ENCODE measurements at regions not wholly inside any gene's neighbourhood (a gene's known extent, or its start where the extent isn't known, plus 50 kb on each side); places are given as distances from the start of the nearest gene placed in this dataset.
A peak's percentile ranks its signal among the peaks of the same experiment; 100 is the strongest.

DNA sequence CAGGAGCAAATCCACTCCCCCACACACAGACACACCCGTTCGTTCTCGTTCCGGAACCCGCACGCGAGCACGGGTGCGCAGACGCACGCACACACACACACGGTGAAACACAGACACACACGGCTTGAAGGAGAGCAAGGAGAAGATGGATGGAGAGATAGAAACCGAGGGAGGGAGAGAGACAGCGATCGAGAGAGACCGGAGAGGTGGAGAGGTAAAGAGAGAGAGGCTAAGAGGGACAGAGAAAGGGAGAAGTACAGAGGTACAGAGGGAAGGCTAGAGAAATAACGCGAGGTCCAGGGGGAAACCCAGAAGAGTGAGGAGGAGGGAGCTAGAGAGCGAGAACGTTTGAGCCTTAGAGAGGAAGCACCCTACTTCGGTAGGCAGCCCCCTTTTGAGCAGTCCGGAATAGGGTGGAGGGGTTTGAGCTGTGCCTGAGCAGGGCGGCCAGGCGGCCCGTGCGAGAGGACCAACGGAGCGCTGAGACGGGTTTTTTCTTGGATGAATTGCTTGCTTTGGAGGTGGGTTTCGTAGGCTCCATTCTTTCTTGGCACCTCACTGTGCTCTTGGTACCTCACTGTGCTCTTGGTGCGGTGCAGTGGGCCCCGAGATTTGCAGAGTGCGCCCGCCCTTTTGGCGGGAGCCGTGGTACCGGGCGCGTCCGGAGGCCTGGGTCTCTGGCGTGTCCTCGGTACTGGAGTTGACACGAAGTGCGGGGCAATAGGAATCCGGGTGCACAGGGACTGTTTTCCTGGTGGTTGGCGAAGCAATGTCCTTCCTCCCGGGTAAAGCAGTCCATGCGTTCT lies 88.4 kb upstream of the RHOU start:
- no peaks in the 10 kb centered on the region for H3K79me2 ChIP-seq (ENCODE audit: insufficient read depth)
- H3K9me2 ChIP-seq, result no peaks in the 10 kb centered on the region
- H3F3A ChIP-seq (replicated peaks; ENCODE audit: insufficient read depth), result peaks cover 5% of the 10 kb centered on the region
- H3K4me1 ChIP-seq (ENCODE audit: control insufficient read depth in 1 of 2, insufficient read depth in 2 of 2, low read depth in 1 of 2, low read length in 1 of 2), result peaks cover 0 to 18% of the 10 kb centered on the region in 2 experiments; a peak in 2 of 4 replicates
- TF ChIP-seq TAF1 (IDR thresholded peaks at IDR 0.05; ENCODE audit: borderline replicate concordance, low read depth, low read length) (no peak), NRF1 (IDR thresholded peaks at IDR 0.05; ENCODE audit: low read depth, low read length) (peak; percentile 35; the same call in 1 of the 2 replicates)
- ChIA-PET CTCF (no interaction called here), POLR2A (no interaction called here)
- H3K4me3 ChIP-seq (ENCODE audit: low read depth in 2 of 2, low read length in 1 of 2), result peak overlapping the region; percentile 59 to 62
- WGBS (ENCODE audit: low lambda C conversion rate), result under 1% methylated on average over 47 of the region's 49 CpGs
- H4K20me1 ChIP-seq (ENCODE audit: insufficient read depth), result no peaks in the 10 kb centered on the region
- H3K9me3 ChIP-seq, result no peaks in the 10 kb centered on the region
- peak overlapping the region; percentile 94 for H2AFZ ChIP-seq (ENCODE audit: low read depth)
- H3K27ac ChIP-seq (ENCODE audit: low read depth in 2 of 2, low read length in 1 of 2), result 0 out of 4 replicates have a peak overlapping the region, but pooled peaks of 1 of the 2 experiments have one; percentile 14
- no peaks in the 10 kb centered on the region for H3K27me3 ChIP-seq (ENCODE audit: insufficient read depth)
- DNase-seq, result peak; percentile 55
- peak overlapping the region; percentile 79 for H3K4me2 ChIP-seq
- H3K9ac ChIP-seq, result peak overlapping the region; percentile 53
- H3K36me3 ChIP-seq (replicated peaks in 1 of 2; ENCODE audit: control insufficient read depth in 1 of 2, insufficient read depth in 2 of 2, low read length in 1 of 2), result no peaks in the 10 kb centered on the region

DNA sequence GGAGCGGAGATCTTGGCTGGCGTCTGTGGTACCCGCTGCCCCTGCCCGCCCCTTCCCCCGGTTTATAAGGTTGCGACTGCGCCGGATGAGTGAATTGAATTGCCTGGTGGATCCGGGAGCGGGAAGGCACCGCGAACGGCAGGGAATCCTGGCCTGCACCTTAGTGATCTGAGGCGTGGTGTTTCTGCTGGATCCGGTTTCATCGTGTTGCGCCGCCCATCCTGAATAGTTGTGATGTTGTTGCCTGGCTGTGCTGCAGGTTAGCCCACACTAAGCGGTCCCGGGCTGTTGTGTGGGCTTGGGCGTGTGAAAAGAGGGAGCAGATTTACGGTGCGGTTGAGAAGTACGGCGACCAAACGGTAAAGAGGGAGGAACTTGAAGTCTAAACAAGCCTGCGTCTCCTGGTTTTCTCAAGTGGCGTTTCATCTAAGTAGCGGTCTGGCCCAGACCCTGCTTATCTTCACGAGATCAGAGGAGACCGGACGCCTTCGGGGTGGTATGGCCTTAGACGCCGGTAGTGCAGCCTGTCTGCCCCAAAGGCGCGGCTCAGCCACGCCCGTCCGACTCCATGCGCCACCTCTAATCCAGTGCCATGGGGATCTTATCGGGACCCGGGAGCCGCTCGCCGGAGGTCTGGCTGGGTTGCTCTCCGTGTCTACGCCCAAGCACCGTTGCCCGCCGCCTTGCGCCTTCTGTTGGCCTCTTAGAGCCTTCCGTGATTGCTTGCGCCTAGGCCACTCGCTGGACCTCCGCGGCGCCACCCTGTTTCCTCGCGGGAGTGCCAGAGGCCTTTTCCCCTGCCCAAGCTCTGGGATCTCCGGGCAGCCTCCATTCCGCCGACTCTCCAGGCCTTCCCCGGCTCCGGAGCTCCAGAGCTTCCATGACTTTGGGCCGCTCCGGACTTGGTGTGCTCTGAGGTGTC lies 87.5 kb upstream of the RHOU start:
- CTCF ChIA-PET, result interaction anchor here (0.6 to 1.2 kb wide), 2 partner anchors 16 to 146 kb away, joined by 3 read pairs; no protein-coding TSS in a partner anchor
- Histone ChIP-seq H3K4me3 (ENCODE audit: low read depth in 2 of 2, low read length in 1 of 2) (peak overlapping the region; percentile 59 to 62), H3K9me2 (no peaks in the 10 kb centered on the region), H3K79me2 (ENCODE audit: insufficient read depth) (no peaks in the 10 kb centered on the region), H3K9me3 (no peaks in the 10 kb centered on the region), H3K27ac (ENCODE audit: low read depth in 2 of 2, low read length in 1 of 2) (peak overlapping the region in 1 of 2 experiments; percentile 18; a peak in 1 of 4 replicates), H3K4me1 (ENCODE audit: control insufficient read depth in 1 of 2, insufficient read depth in 2 of 2, low read depth in 1 of 2, low read length in 1 of 2) (peaks cover 0 to 18% of the 10 kb centered on the region in 2 experiments; a peak in 2 of 4 replicates), H3K4me2 (peak overlapping the region; percentile 79), H3F3A (replicated peaks; ENCODE audit: insufficient read depth) (peaks cover 5% of the 10 kb centered on the region), H4K20me1 (ENCODE audit: insufficient read depth) (no peaks in the 10 kb centered on the region), H3K27me3 (ENCODE audit: insufficient read depth) (no peaks in the 10 kb centered on the region), H3K36me3 (replicated peaks in 1 of 2; ENCODE audit: control insufficient read depth in 1 of 2, insufficient read depth in 2 of 2, low read length in 1 of 2) (no peaks in the 10 kb centered on the region), H2AFZ (ENCODE audit: low read depth) (peak overlapping the region; percentile 94), H3K9ac (peak overlapping the region; percentile 53)
- 3% methylated on average over 31 of the region's 67 CpGs for WGBS (ENCODE audit: low lambda C conversion rate)
- DNase-seq, result peak; percentile 63
- POLR2A ChIA-PET, result no interaction called here
- TF ChIP-seq TAF1 (IDR thresholded peaks at IDR 0.05; ENCODE audit: borderline replicate concordance, low read depth, low read length) (peak; percentile 10; the same call in 1 of the 2 replicates), JUND (IDR thresholded peaks at IDR 0.05) (no peak), GABPA (IDR thresholded peaks at IDR 0.05; ENCODE audit: low read depth) (no peak), GATA2 (CRISPR knock-in tag; IDR thresholded peaks at IDR 0.05) (peak; percentile 46; the same call in 1 of the 2 replicates), YY1 (IDR thresholded peaks at IDR 0.05; ENCODE audit: low read depth) (peak; percentile 74; the same call in 1 of the 2 replicates), TCF12 (IDR thresholded peaks at IDR 0.05) (no peak), MXI1 (IDR thresholded peaks at IDR 0.05; ENCODE audit: low read depth, low read length) (no peak), EP300 (IDR thresholded peaks at IDR 0.05; ENCODE audit: borderline replicate concordance in 1 of 2, low read depth in 1 of 2, low read length in 1 of 2) (0 out of 4 replicates have a peak, but pooled peaks of 1 of the 2 experiments have one; percentile 14), SIN3A (IDR thresholded peaks at IDR 0.05; ENCODE audit: borderline replicate concordance, low read depth, low read length) (0 out of 2 replicates have a peak, but pooled peaks have one; percentile 52), MEF2A (IDR thresholded peaks at IDR 0.05; ENCODE audit: borderline replicate concordance, low read depth) (no peak), TEAD4 (IDR thresholded peaks at IDR 0.05; ENCODE audit: borderline replicate concordance, insufficient read depth) (0 out of 2 replicates have a peak, but pooled peaks have one; percentile 16)
- TF ChIP-seq, protein P1, sequence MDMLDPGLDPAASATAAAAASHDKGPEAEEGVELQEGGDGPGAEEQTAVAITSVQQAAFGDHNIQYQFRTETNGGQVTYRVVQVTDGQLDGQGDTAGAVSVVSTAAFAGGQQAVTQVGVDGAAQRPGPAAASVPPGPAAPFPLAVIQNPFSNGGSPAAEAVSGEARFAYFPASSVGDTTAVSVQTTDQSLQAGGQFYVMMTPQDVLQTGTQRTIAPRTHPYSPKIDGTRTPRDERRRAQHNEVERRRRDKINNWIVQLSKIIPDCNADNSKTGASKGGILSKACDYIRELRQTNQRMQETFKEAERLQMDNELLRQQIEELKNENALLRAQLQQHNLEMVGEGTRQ (IDR thresholded peaks at IDR 0.05; ENCODE audit: borderline replicate concordance, low read depth, low read length), result no peak
- TF ChIP-seq, protein P2, sequence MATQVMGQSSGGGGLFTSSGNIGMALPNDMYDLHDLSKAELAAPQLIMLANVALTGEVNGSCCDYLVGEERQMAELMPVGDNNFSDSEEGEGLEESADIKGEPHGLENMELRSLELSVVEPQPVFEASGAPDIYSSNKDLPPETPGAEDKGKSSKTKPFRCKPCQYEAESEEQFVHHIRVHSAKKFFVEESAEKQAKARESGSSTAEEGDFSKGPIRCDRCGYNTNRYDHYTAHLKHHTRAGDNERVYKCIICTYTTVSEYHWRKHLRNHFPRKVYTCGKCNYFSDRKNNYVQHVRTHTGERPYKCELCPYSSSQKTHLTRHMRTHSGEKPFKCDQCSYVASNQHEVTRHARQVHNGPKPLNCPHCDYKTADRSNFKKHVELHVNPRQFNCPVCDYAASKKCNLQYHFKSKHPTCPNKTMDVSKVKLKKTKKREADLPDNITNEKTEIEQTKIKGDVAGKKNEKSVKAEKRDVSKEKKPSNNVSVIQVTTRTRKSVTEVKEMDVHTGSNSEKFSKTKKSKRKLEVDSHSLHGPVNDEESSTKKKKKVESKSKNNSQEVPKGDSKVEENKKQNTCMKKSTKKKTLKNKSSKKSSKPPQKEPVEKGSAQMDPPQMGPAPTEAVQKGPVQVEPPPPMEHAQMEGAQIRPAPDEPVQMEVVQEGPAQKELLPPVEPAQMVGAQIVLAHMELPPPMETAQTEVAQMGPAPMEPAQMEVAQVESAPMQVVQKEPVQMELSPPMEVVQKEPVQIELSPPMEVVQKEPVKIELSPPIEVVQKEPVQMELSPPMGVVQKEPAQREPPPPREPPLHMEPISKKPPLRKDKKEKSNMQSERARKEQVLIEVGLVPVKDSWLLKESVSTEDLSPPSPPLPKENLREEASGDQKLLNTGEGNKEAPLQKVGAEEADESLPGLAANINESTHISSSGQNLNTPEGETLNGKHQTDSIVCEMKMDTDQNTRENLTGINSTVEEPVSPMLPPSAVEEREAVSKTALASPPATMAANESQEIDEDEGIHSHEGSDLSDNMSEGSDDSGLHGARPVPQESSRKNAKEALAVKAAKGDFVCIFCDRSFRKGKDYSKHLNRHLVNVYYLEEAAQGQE (IDR thresholded peaks at IDR 0.05; ENCODE audit: low read depth, low read length), result no peak
- TF ChIP-seq, protein P3, sequence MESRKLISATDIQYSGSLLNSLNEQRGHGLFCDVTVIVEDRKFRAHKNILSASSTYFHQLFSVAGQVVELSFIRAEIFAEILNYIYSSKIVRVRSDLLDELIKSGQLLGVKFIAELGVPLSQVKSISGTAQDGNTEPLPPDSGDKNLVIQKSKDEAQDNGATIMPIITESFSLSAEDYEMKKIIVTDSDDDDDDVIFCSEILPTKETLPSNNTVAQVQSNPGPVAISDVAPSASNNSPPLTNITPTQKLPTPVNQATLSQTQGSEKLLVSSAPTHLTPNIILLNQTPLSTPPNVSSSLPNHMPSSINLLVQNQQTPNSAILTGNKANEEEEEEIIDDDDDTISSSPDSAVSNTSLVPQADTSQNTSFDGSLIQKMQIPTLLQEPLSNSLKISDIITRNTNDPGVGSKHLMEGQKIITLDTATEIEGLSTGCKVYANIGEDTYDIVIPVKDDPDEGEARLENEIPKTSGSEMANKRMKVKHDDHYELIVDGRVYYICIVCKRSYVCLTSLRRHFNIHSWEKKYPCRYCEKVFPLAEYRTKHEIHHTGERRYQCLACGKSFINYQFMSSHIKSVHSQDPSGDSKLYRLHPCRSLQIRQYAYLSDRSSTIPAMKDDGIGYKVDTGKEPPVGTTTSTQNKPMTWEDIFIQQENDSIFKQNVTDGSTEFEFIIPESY (IDR thresholded peaks at IDR 0.05; ENCODE audit: borderline replicate concordance, low read depth), result no peak
- TF ChIP-seq, protein P4, sequence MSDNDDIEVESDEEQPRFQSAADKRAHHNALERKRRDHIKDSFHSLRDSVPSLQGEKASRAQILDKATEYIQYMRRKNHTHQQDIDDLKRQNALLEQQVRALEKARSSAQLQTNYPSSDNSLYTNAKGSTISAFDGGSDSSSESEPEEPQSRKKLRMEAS (IDR thresholded peaks at IDR 0.05; ENCODE audit: low read depth), result peak; percentile 45

Data from SK-N-SH (cell line).